ENCODE measurements at regions not wholly inside any gene's neighbourhood (a gene's known extent, or its start where the extent isn't known, plus 50 kb on each side); places are given as distances from the start of the nearest gene placed in this dataset.
"Not testable (repeated sequence)": the region's sequence is repeated elsewhere in the genome, so short reads cannot be mapped to it uniquely, and the experiment has no call there.

DNA sequence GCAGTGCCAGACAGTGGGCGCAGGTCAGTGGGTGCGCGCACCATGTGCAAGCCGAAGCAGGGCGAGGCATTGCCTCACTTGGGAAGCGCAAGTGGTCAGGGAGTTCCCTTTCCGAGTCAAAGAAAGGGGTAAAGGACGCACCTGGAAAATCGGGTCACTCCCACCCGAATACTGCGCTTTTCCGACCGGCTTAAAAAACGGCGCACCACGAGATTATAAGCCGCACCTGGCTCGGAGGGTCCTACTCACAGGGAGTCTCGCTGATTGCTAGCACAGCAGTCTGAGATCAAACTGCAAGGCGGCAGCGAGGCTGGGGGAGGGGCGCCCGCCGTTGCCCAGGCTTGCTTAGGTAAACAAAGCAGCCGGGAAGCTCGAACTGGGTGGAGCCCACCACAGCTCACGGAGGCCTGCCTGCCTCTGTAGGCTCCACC, 77.9 kb downstream of the NR4A2 start:
- H3K4me1 Mint-ChIP-seq (ENCODE audit: low read depth); intact Hi-C loops (cut with micrococcal nuclease); H3K9me3 Mint-ChIP-seq; H3K27me3 Mint-ChIP-seq; H3K36me3 Mint-ChIP-seq (ENCODE audit: low read depth); H3K27ac Mint-ChIP-seq; H3K4me3 Mint-ChIP-seq: not testable (repeated sequence)

DNA sequence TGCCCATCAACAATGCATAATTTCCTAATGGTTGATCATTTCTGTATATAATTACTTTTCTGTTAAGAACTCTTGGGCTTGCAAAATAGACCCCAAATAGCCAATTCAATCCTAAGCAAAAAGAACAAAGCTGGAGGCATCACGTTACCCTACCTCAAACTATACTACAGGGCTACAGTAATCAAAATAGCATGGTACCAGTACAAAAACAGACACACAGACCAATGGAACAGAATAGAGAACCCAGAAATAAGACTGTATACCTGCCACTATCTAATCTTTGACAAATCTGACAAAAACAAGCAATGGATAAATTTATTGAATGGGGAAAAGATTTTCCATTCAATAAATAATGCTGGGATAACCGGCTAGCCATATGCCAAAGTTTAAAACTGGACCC, 78.8 kb downstream of the NR4A2 start:
- no peaks in the 10 kb centered on the region for H3K9me3 Mint-ChIP-seq
- no peaks in the 10 kb centered on the region for H3K36me3 Mint-ChIP-seq (ENCODE audit: low read depth)
- no peaks in the 10 kb centered on the region for H3K27me3 Mint-ChIP-seq
- H3K27ac Mint-ChIP-seq: no peak overlapping the region
- intact Hi-C loops (cut with micrococcal nuclease): no loop called here
- no peaks in the 10 kb centered on the region for H3K4me1 Mint-ChIP-seq (ENCODE audit: low read depth)
- H3K4me3 Mint-ChIP-seq: no peak overlapping the region

- no peak overlapping the region for H3K4me3 Mint-ChIP-seq
- intact Hi-C loops (cut with micrococcal nuclease): no loop called here
- H3K36me3 Mint-ChIP-seq (ENCODE audit: low read depth): no peaks in the 10 kb centered on the region
- H3K4me1 Mint-ChIP-seq (ENCODE audit: low read depth): no peaks in the 10 kb centered on the region
- no peaks in the 10 kb centered on the region for H3K9me3 Mint-ChIP-seq
- H3K27me3 Mint-ChIP-seq: no peaks in the 10 kb centered on the region
- H3K27ac Mint-ChIP-seq: no peak overlapping the region
These were observed 89.6 kb downstream of the NR4A2 start for GRCh38 chr2:156242874-156243273.

DNA sequence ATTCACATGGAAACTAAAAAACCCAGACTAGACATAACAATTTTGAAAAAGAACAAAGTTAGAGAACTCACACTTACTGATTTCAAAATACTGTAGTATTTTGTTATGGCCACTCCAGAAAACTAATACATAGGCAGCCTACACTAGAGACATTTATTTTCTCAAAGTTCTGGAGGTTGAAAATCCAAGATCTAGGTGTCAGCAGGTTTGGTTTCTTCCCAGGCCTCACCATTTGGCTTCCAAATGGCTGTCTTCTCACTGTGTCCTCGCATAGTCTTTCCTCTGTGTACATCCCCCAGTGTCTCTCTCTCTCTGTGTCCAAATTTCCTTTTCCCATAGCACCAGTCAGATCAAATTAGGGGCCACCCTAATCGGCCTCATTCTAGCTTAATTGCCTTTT, 95.0 kb downstream of the NR4A2 start:
- Mint-ChIP-seq H3K27me3 (no peaks in the 10 kb centered on the region), H3K36me3 (ENCODE audit: low read depth) (no peaks in the 10 kb centered on the region), H3K27ac (no peak overlapping the region), H3K4me3 (no peak overlapping the region), H3K9me3 (no peaks in the 10 kb centered on the region), H3K4me1 (ENCODE audit: low read depth) (no peaks in the 10 kb centered on the region)
- intact Hi-C loops (cut with micrococcal nuclease): no loop called here

- Mint-ChIP-seq H3K36me3 (ENCODE audit: low read depth) (no peaks in the 10 kb centered on the region), H3K27me3 (no peaks in the 10 kb centered on the region), H3K4me3 (no peak overlapping the region), H3K27ac (no peak overlapping the region), H3K9me3 (peaks cover 35% of the 10 kb centered on the region), H3K4me1 (ENCODE audit: low read depth) (no peaks in the 10 kb centered on the region)
- intact Hi-C loops (cut with micrococcal nuclease): no loop called here
These were observed 102.7 kb downstream of the NR4A2 start for GRCh38 chr2:156229724-156230362.

GRCh38 chr2:156223328-156223727, 109.2 kb downstream of the NR4A2 start:
- H3K27me3 Mint-ChIP-seq; H3K4me3 Mint-ChIP-seq; H3K36me3 Mint-ChIP-seq (ENCODE audit: low read depth); H3K4me1 Mint-ChIP-seq (ENCODE audit: low read depth); intact Hi-C loops (cut with micrococcal nuclease); H3K27ac Mint-ChIP-seq: not testable (repeated sequence)
- H3K9me3 Mint-ChIP-seq: peaks cover 66% of the 10 kb centered on the region

DNA sequence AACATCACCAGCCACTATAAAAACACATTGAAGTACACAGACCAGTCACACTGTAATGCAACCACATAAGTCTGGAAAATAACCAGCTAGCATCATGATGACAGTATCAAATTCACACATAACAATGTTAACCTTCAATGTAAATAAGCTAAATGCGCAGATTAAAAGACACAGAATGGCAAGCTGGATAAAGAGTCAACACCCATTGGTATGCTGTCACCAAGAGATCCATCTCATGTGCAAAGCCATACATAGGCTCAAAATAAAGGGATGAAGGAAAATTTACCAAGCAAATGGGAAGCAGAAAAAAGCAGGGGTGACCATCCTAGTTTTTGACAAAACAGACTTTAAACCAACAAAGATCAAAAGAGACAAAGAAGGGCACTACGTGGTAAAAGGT, 110.8 kb downstream of the NR4A2 start:
- Mint-ChIP-seq H3K4me1 (ENCODE audit: low read depth) (no peaks in the 10 kb centered on the region), H3K4me3 (no peak overlapping the region), H3K36me3 (ENCODE audit: low read depth) (no peaks in the 10 kb centered on the region), H3K27ac (no peak overlapping the region), H3K27me3 (no peaks in the 10 kb centered on the region), H3K9me3 (peaks cover 66% of the 10 kb centered on the region)
- intact Hi-C loops (cut with micrococcal nuclease): no loop called here

GRCh38 chr2:156219491-156220100, 112.9 kb downstream of the NR4A2 start:
- Mint-ChIP-seq H3K4me1 (ENCODE audit: low read depth) (no peaks in the 10 kb centered on the region), H3K27me3 (no peaks in the 10 kb centered on the region), H3K27ac (no peak overlapping the region), H3K4me3 (no peak overlapping the region), H3K9me3 (peaks cover 53% of the 10 kb centered on the region), H3K36me3 (ENCODE audit: low read depth) (no peaks in the 10 kb centered on the region)
- intact Hi-C loops (cut with micrococcal nuclease): no loop called here

- H3K4me3 Mint-ChIP-seq: no peak overlapping the region
- no peaks in the 10 kb centered on the region for H3K27me3 Mint-ChIP-seq
- H3K27ac Mint-ChIP-seq: no peak overlapping the region
- intact Hi-C loops (cut with micrococcal nuclease): no loop called here
- H3K4me1 Mint-ChIP-seq (ENCODE audit: low read depth): no peaks in the 10 kb centered on the region
- no peaks in the 10 kb centered on the region for H3K36me3 Mint-ChIP-seq (ENCODE audit: low read depth)
- peaks cover 14% of the 10 kb centered on the region for H3K9me3 Mint-ChIP-seq
These were observed 116.9 kb downstream of the NR4A2 start for GRCh38 chr2:156215656-156216055.

- intact Hi-C loops (cut with micrococcal nuclease): no loop called here
- H3K4me1 Mint-ChIP-seq (ENCODE audit: low read depth): no peaks in the 10 kb centered on the region
- H3K4me3 Mint-ChIP-seq: no peak overlapping the region
- H3K27ac Mint-ChIP-seq: no peak overlapping the region
- H3K9me3 Mint-ChIP-seq: no peaks in the 10 kb centered on the region
- H3K36me3 Mint-ChIP-seq (ENCODE audit: low read depth): no peaks in the 10 kb centered on the region
- no peaks in the 10 kb centered on the region for H3K27me3 Mint-ChIP-seq
These were observed 121.2 kb downstream of the NR4A2 start for GRCh38 chr2:156211318-156211717.

- H3K27me3 Mint-ChIP-seq: peaks cover 1% of the 10 kb centered on the region
- H3K4me1 Mint-ChIP-seq (ENCODE audit: low read depth): no peaks in the 10 kb centered on the region
- no peaks in the 10 kb centered on the region for H3K9me3 Mint-ChIP-seq
- no peak overlapping the region for H3K27ac Mint-ChIP-seq
- no peak overlapping the region for H3K4me3 Mint-ChIP-seq
- intact Hi-C loops (cut with micrococcal nuclease): no loop called here
- H3K36me3 Mint-ChIP-seq (ENCODE audit: low read depth): no peaks in the 10 kb centered on the region
These were observed 126.2 kb downstream of the NR4A2 start for GRCh38 chr2:156206355-156206754.

GRCh38 chr2:156199588-156199987, 132.9 kb downstream of the NR4A2 start:
- H3K4me1 Mint-ChIP-seq (ENCODE audit: low read depth): no peaks in the 10 kb centered on the region
- intact Hi-C loops (cut with micrococcal nuclease): no loop called here
- no peaks in the 10 kb centered on the region for H3K9me3 Mint-ChIP-seq
- peaks cover 5% of the 10 kb centered on the region for H3K27me3 Mint-ChIP-seq
- H3K4me3 Mint-ChIP-seq: no peak overlapping the region
- H3K27ac Mint-ChIP-seq: no peak overlapping the region
- H3K36me3 Mint-ChIP-seq (ENCODE audit: low read depth): no peaks in the 10 kb centered on the region

DNA sequence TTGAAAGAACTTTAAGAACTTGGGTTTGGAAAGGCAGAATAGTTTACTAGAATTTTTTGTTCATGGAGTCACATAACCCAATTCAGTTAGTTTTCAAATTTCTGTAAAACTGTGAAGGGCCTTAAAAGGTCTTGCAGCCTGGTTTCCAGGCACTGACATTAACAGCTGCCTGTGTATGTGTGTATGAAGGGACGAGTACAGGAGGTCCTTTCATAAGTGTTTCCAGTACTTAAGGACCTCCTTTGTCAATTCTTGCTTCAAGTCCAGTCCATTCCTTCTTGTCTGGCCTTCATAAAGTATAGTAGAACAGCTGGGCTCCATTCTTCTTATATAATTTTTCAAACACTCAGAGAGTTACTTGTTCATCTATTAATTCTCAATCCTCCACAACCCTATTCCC, 136.5 kb downstream of the NR4A2 start:
- Mint-ChIP-seq H3K36me3 (ENCODE audit: low read depth) (no peaks in the 10 kb centered on the region), H3K4me1 (ENCODE audit: low read depth) (no peaks in the 10 kb centered on the region), H3K27ac (no peak overlapping the region), H3K27me3 (peaks cover under 1% of the 10 kb centered on the region), H3K9me3 (no peaks in the 10 kb centered on the region), H3K4me3 (no peak overlapping the region)
- intact Hi-C loops (cut with micrococcal nuclease): no loop called here

- intact Hi-C loops (cut with micrococcal nuclease): no loop called here
- Mint-ChIP-seq H3K4me3 (no peak overlapping the region), H3K4me1 (ENCODE audit: low read depth) (no peaks in the 10 kb centered on the region), H3K36me3 (ENCODE audit: low read depth) (no peaks in the 10 kb centered on the region), H3K27me3 (no peaks in the 10 kb centered on the region), H3K27ac (no peak overlapping the region), H3K9me3 (no peaks in the 10 kb centered on the region)
These were observed 140.1 kb downstream of the NR4A2 start for GRCh38 chr2:156192468-156192867.

DNA sequence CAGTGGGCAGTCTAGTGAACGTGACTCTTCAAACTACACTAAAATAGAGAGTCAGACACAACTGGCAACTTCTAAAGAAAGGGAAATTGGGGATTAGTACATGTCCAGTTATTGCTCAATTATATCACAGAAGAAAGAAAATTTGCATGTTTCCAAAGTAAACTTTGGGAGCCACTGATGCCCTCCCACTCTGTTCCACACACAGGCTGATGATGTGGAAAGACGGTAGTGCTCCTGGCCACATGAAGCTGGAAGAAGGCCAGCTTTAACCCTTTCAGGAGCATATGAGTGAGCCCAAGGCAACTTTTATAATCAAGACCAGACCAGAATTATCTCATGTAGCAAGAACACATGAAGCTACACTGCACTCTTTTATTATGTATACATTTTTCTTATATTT, 141.0 kb downstream of the NR4A2 start:
- intact Hi-C loops (cut with micrococcal nuclease): no loop called here
- H3K4me1 Mint-ChIP-seq (ENCODE audit: low read depth): no peaks in the 10 kb centered on the region
- no peak overlapping the region for H3K4me3 Mint-ChIP-seq
- H3K36me3 Mint-ChIP-seq (ENCODE audit: low read depth): no peaks in the 10 kb centered on the region
- no peaks in the 10 kb centered on the region for H3K27me3 Mint-ChIP-seq
- H3K9me3 Mint-ChIP-seq: no peaks in the 10 kb centered on the region
- no peak overlapping the region for H3K27ac Mint-ChIP-seq

All from dendritic cell treated with granulocyte-macrophage colony-stimulating factor and Interleukin-4, amounts not matched to agents 40 ng/mL and 50 ng/mL, for 4 days (primary cell).